GM23338 (cell line): ENCODE measurements at regions not wholly inside any gene's neighbourhood (a gene's known extent, or its start where the extent isn't known, plus 50 kb on each side); places are given as distances from the start of the nearest gene placed in this dataset.

Experiments used
- ATAC-seq: fragments of 200-7000 bp; cut with Tn5 transposase; 3 replicates; pipeline ENCODE4 v1.9.1; 2020
- DNase-seq: peaks from one replicate; pipeline ENCODE4 v3.0.0-alpha.2; 2015; ENCODE audit warnings: low spot score
- H2AFZ ChIP-seq: fragments of 200-600 bp; sonication (generic); 2 replicates; pipeline ENCODE4 v1.8.0; 2016; ENCODE audit warnings: antibody characterized with exemption, mild to moderate bottlenecking, moderate library complexity
- H3F3A ChIP-seq: fragments of 200-600 bp; sonication (generic); replicated peaks from 2 replicates; pipeline ENCODE4 v1.8.0; 2017; ENCODE audit warnings: antibody characterized with exemption, mixed run types, low read depth
- H3K27ac ChIP-seq: fragments of 200-600 bp; sonication (generic); 2 replicates; pipeline ENCODE4 v1.6.1; 2016; ENCODE audit warnings: low read depth
- H3K27me3 ChIP-seq: fragments of 200-600 bp; sonication (generic); 2 replicates; pipeline ENCODE4 v1.8.0; 2016; ENCODE audit warnings: mild to moderate bottlenecking, mixed run types, moderate library complexity; ENCODE audit not compliant: insufficient read depth
- H3K36me3 ChIP-seq: fragments of 200-600 bp; sonication (generic); 2 replicates; pipeline ENCODE4 v1.8.0; 2016; ENCODE audit warnings: mild to moderate bottlenecking; ENCODE audit not compliant: insufficient read depth
- H3K4me1 ChIP-seq: fragments of 200-600 bp; sonication (generic); 2 replicates; pipeline ENCODE4 v1.8.0; 2016; ENCODE audit warnings: mild to moderate bottlenecking, moderate library complexity; ENCODE audit not compliant: insufficient read depth
- H3K4me2 ChIP-seq: fragments of 200-600 bp; sonication (generic); 2 replicates; pipeline ENCODE4 v1.7.1; 2017; ENCODE audit warnings: mixed run types
- H3K4me3 ChIP-seq: fragments of 200-600 bp; sonication (generic); 2 replicates; pipeline ENCODE4 v1.6.1; 2016; ENCODE audit warnings: mixed run types
- H3K79me2 ChIP-seq: fragments of 200-600 bp; sonication (generic); replicated peaks from 2 replicates; pipeline ENCODE4 v1.8.0; 2017; ENCODE audit warnings: mild to moderate bottlenecking; ENCODE audit not compliant: insufficient read depth
- H3K9me2 ChIP-seq: fragments of 200-600 bp; sonication (generic); 2 replicates; pipeline ENCODE4 v1.8.0; 2017; ENCODE audit not compliant: insufficient read depth
- H4K20me1 ChIP-seq: fragments of 200-600 bp; sonication (generic); replicated peaks from 2 replicates; pipeline ENCODE4 v1.8.0; 2017; ENCODE audit warnings: mild to moderate bottlenecking; ENCODE audit not compliant: insufficient read depth
- H3K27ac Mint-ChIP-seq: 2 replicates; pipeline ENCODE4 v1.8.0; 2020; ENCODE audit warnings: inconsistent platforms, mild to moderate bottlenecking, moderate library complexity, mixed read lengths
- H3K27me3 Mint-ChIP-seq: 3 replicates; pipeline ENCODE4 v1.8.0; 2022; ENCODE audit warnings: low read depth, mild to moderate bottlenecking, moderate library complexity, mixed read lengths, inconsistent platforms; ENCODE audit not compliant: insufficient read depth, poor library complexity
- H3K36me3 Mint-ChIP-seq: 3 replicates; pipeline ENCODE4 v1.8.0; 2021; ENCODE audit warnings: low read depth, mild to moderate bottlenecking, inconsistent platforms, moderate library complexity, mixed read lengths
- H3K4me1 Mint-ChIP-seq: 3 replicates; pipeline ENCODE4 v1.8.0; 2020; ENCODE audit warnings: mild to moderate bottlenecking, inconsistent platforms, mixed read lengths
- H3K4me3 Mint-ChIP-seq: 3 replicates; pipeline ENCODE4 v1.8.0; 2021; ENCODE audit warnings: moderate library complexity, mild to moderate bottlenecking, inconsistent platforms, mixed read lengths
- H3K9me3 Mint-ChIP-seq: 3 replicates; pipeline ENCODE4 v1.8.0; 2020; ENCODE audit warnings: moderate library complexity, mild to moderate bottlenecking, inconsistent platforms, mixed read lengths
- CREB1 ChIP-seq: fragments of 250-450 bp; sonication (Bioruptor Pico); IDR thresholded peaks from 2 replicates; pipeline ENCODE4 v1.5.0; 2020; ENCODE audit warnings: low read depth, mild to moderate bottlenecking, moderate library complexity
- EZH2 ChIP-seq: fragments of 200-600 bp; sonication (generic); IDR thresholded peaks from one replicate; pipeline ENCODE4 v1.8.0; 2017; ENCODE audit warnings: antibody characterized with exemption, mild to moderate bottlenecking, low read depth; ENCODE audit not compliant: unreplicated experiment
- EZH2phosphoT487 ChIP-seq: fragments of 200-600 bp; sonication (generic); IDR thresholded peaks from one replicate; pipeline ENCODE4 v1.8.1; 2018; ENCODE audit warnings: antibody characterized with exemption; ENCODE audit not compliant: unreplicated experiment
- JUNB ChIP-seq: IDR thresholded peaks from one replicate; pipeline ENCODE4 v1.6.1; 2016; ENCODE audit warnings: antibody characterized with exemption; ENCODE audit not compliant: unreplicated experiment
- NANOG ChIP-seq: IDR thresholded peaks from 2 replicates; pipeline ENCODE4 v1.6.1; 2016; ENCODE audit warnings: antibody characterized with exemption, borderline replicate concordance
- POLR2AphosphoS5 ChIP-seq: IDR thresholded peaks from 2 replicates; pipeline ENCODE4 v1.6.1; 2016; ENCODE audit warnings: antibody characterized with exemption, low read depth
- STAT1 ChIP-seq: IDR thresholded peaks from one replicate; pipeline ENCODE4 v1.6.1; 2016; ENCODE audit warnings: antibody characterized with exemption; ENCODE audit not compliant: unreplicated experiment
- ZNF114 ChIP-seq: fragments of 250-450 bp; sonication (Bioruptor Pico); IDR thresholded peaks from 2 replicates; pipeline ENCODE4 v1.5.0; 2020; ENCODE audit warnings: mild to moderate bottlenecking, moderate library complexity
- ZNF331 ChIP-seq: fragments of 250-450 bp; sonication (Bioruptor Pico); IDR thresholded peaks from 2 replicates; pipeline ENCODE4 v1.5.0; 2020; ENCODE audit warnings: low read depth, mild to moderate bottlenecking, moderate library complexity
- TF ChIP-seq, protein P1 (sequence below): IDR thresholded peaks from one replicate; pipeline ENCODE4 v1.6.1; 2018; ENCODE audit warnings: antibody characterized with exemption; ENCODE audit not compliant: unreplicated experiment
- TF ChIP-seq, protein P2 (sequence below): fragments of 250-450 bp; sonication (Bioruptor Pico); IDR thresholded peaks from 2 replicates; pipeline ENCODE4 v1.5.0; 2020; ENCODE audit warnings: mild to moderate bottlenecking, moderate library complexity
- TF ChIP-seq, protein P3 (sequence below): IDR thresholded peaks from 2 replicates; pipeline ENCODE4 v1.6.1; 2016; ENCODE audit warnings: antibody characterized with exemption
- TF ChIP-seq, protein P4 (sequence below), 2 experiments: fragments of 200-600 bp in 1 of 2; sonication (generic) in 1 of 2; conservative IDR thresholded peaks; 2 replicates each; pipeline versions ENCODE4 v1.5.1 to v1.6.1; 2016 to 2017; ENCODE audit warnings: antibody characterized with exemption in 2 of 2, low read depth in 2 of 2, mild to moderate bottlenecking in 2 of 2, moderate library complexity in 1 of 2

DNA sequence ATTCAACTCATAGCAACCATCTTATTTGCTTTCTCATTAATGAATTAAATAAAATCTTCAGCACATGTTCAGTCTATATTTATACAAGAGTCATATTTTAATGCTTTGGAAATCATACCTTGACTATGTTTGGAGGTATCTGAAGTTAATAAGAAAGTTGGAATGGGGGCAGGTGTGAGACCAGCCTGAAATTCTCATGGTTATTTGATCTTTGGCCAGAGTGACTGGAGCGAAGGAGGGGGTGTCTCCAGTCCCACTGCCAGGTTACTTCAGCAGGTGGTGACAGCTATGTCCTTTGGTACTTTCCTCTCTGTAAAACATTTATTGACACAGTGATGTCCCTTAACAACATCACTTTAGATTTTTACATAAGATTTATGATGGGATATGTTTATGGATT is 318.1 kb upstream of the SGCD start:
- no peak overlapping the region for H2AFZ ChIP-seq
- DNase-seq (no peak), ATAC-seq (no peak)
- no peaks in the 10 kb centered on the region for H3F3A ChIP-seq
- H3K79me2 ChIP-seq: no peaks in the 10 kb centered on the region
- H3K9me2 ChIP-seq: no peaks in the 10 kb centered on the region
- TF ChIP-seq ZNF331 (CRISPR knock-in tag) (no peak), CREB1 (CRISPR knock-in tag) (no peak), POLR2AphosphoS5 (no peak), EZH2 (no peak), STAT1 (no peak), EZH2phosphoT487 (no peak), JUNB (no peak), ZNF114 (no peak), NANOG (no peak)
- TF ChIP-seq, protein P1, sequence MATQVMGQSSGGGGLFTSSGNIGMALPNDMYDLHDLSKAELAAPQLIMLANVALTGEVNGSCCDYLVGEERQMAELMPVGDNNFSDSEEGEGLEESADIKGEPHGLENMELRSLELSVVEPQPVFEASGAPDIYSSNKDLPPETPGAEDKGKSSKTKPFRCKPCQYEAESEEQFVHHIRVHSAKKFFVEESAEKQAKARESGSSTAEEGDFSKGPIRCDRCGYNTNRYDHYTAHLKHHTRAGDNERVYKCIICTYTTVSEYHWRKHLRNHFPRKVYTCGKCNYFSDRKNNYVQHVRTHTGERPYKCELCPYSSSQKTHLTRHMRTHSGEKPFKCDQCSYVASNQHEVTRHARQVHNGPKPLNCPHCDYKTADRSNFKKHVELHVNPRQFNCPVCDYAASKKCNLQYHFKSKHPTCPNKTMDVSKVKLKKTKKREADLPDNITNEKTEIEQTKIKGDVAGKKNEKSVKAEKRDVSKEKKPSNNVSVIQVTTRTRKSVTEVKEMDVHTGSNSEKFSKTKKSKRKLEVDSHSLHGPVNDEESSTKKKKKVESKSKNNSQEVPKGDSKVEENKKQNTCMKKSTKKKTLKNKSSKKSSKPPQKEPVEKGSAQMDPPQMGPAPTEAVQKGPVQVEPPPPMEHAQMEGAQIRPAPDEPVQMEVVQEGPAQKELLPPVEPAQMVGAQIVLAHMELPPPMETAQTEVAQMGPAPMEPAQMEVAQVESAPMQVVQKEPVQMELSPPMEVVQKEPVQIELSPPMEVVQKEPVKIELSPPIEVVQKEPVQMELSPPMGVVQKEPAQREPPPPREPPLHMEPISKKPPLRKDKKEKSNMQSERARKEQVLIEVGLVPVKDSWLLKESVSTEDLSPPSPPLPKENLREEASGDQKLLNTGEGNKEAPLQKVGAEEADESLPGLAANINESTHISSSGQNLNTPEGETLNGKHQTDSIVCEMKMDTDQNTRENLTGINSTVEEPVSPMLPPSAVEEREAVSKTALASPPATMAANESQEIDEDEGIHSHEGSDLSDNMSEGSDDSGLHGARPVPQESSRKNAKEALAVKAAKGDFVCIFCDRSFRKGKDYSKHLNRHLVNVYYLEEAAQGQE: no peak
- TF ChIP-seq, protein P2, sequence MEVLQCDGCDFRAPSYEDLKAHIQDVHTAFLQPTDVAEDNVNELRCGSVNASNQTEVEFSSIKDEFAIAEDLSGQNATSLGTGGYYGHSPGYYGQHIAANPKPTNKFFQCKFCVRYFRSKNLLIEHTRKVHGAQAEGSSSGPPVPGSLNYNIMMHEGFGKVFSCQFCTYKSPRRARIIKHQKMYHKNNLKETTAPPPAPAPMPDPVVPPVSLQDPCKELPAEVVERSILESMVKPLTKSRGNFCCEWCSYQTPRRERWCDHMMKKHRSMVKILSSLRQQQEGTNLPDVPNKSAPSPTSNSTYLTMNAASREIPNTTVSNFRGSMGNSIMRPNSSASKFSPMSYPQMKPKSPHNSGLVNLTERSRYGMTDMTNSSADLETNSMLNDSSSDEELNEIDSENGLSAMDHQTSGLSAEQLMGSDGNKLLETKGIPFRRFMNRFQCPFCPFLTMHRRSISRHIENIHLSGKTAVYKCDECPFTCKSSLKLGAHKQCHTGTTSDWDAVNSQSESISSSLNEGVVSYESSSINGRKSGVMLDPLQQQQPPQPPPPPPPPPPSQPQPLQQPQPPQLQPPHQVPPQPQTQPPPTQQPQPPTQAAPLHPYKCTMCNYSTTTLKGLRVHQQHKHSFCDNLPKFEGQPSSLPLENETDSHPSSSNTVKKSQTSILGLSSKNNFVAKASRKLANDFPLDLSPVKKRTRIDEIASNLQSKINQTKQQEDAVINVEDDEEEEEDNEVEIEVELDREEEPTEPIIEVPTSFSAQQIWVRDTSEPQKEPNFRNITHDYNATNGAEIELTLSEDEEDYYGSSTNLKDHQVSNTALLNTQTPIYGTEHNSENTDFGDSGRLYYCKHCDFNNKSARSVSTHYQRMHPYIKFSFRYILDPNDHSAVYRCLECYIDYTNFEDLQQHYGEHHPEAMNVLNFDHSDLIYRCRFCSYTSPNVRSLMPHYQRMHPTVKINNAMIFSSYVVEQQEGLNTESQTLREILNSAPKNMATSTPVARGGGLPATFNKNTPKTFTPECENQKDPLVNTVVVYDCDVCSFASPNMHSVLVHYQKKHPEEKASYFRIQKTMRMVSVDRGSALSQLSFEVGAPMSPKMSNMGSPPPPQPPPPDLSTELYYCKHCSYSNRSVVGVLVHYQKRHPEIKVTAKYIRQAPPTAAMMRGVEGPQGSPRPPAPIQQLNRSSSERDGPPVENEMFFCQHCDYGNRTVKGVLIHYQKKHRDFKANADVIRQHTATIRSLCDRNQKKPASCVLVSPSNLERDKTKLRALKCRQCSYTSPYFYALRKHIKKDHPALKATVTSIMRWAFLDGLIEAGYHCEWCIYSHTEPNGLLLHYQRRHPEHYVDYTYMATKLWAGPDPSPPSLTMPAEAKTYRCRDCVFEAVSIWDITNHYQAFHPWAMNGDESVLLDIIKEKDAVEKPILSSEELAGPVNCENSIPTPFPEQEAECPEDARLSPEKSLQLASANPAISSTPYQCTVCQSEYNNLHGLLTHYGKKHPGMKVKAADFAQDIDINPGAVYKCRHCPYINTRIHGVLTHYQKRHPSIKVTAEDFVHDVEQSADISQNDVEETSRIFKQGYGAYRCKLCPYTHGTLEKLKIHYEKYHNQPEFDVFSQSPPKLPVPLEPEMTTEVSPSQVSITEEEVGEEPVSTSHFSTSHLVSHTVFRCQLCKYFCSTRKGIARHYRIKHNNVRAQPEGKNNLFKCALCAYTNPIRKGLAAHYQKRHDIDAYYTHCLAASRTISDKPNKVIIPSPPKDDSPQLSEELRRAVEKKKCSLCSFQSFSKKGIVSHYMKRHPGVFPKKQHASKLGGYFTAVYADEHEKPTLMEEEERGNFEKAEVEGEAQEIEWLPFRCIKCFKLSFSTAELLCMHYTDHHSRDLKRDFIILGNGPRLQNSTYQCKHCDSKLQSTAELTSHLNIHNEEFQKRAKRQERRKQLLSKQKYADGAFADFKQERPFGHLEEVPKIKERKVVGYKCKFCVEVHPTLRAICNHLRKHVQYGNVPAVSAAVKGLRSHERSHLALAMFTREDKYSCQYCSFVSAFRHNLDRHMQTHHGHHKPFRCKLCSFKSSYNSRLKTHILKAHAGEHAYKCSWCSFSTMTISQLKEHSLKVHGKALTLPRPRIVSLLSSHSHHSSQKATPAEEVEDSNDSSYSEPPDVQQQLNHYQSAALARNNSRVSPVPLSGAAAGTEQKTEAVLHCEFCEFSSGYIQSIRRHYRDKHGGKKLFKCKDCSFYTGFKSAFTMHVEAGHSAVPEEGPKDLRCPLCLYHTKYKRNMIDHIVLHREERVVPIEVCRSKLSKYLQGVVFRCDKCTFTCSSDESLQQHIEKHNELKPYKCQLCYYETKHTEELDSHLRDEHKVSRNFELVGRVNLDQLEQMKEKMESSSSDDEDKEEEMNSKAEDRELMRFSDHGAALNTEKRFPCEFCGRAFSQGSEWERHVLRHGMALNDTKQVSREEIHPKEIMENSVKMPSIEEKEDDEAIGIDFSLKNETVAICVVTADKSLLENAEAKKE (CRISPR knock-in tag): no peak
- TF ChIP-seq, protein P3, sequence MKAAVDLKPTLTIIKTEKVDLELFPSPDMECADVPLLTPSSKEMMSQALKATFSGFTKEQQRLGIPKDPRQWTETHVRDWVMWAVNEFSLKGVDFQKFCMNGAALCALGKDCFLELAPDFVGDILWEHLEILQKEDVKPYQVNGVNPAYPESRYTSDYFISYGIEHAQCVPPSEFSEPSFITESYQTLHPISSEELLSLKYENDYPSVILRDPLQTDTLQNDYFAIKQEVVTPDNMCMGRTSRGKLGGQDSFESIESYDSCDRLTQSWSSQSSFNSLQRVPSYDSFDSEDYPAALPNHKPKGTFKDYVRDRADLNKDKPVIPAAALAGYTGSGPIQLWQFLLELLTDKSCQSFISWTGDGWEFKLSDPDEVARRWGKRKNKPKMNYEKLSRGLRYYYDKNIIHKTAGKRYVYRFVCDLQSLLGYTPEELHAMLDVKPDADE: no peak
- TF ChIP-seq, protein P4, sequence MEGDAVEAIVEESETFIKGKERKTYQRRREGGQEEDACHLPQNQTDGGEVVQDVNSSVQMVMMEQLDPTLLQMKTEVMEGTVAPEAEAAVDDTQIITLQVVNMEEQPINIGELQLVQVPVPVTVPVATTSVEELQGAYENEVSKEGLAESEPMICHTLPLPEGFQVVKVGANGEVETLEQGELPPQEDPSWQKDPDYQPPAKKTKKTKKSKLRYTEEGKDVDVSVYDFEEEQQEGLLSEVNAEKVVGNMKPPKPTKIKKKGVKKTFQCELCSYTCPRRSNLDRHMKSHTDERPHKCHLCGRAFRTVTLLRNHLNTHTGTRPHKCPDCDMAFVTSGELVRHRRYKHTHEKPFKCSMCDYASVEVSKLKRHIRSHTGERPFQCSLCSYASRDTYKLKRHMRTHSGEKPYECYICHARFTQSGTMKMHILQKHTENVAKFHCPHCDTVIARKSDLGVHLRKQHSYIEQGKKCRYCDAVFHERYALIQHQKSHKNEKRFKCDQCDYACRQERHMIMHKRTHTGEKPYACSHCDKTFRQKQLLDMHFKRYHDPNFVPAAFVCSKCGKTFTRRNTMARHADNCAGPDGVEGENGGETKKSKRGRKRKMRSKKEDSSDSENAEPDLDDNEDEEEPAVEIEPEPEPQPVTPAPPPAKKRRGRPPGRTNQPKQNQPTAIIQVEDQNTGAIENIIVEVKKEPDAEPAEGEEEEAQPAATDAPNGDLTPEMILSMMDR (conservative IDR thresholded peaks at IDR 0.05; ENCODE audit: low read depth in 2 of 2): no peak
- no peaks in the 10 kb centered on the region for H3K36me3 ChIP-seq
- no peaks in the 10 kb centered on the region for H3K27me3 ChIP-seq
- H3K4me3 ChIP-seq: no peak overlapping the region
- Mint-ChIP-seq H3K4me3 (no peak overlapping the region), H3K27ac (no peak overlapping the region), H3K36me3 (no peaks in the 10 kb centered on the region), H3K27me3 (no peaks in the 10 kb centered on the region), H3K9me3 (no peaks in the 10 kb centered on the region; the same call in 2 of the 3 replicates), H3K4me1 (no peaks in the 10 kb centered on the region)
- no peak overlapping the region for H3K27ac ChIP-seq
- H3K4me1 ChIP-seq: no peaks in the 10 kb centered on the region
- H4K20me1 ChIP-seq: no peaks in the 10 kb centered on the region
- H3K4me2 ChIP-seq: no peak overlapping the region
